ENCODE measurements at regions not wholly inside any gene's neighbourhood (a gene's known extent, or its start where the extent isn't known, plus 50 kb on each side); places are given as distances from the start of the nearest gene placed in this dataset.
"Not testable (repeated sequence)": the region's sequence is repeated elsewhere in the genome, so short reads cannot be mapped to it uniquely, and the experiment has no call there.

GRCh38 chr2:55811048-55811447 lies 112.5 kb downstream of the EFEMP1 start:
- no peak for DNase-seq

GRCh38 chr2:55810622-55811020 lies 113.0 kb downstream of the EFEMP1 start:
- DNase-seq: no peak

GRCh38 chr2:55809875-55810621 lies 113.5 kb downstream of the EFEMP1 start:
- no peak for DNase-seq

GRCh38 chr2:55807900-55808299 lies 114.3 kb upstream of the PNPT1 start:
- no peak for DNase-seq

- DNase-seq: no peak
These were observed 112.0 kb upstream of the PNPT1 start for GRCh38 chr2:55805686-55806085.

GRCh38 chr2:55804535-55804934 lies 110.9 kb upstream of the PNPT1 start:
- no peak for DNase-seq

GRCh38 chr2:55802067-55802466 lies 108.4 kb upstream of the PNPT1 start:
- DNase-seq: no peak

GRCh38 chr2:55801436-55801835 lies 107.8 kb upstream of the PNPT1 start:
- DNase-seq: no peak

- not testable (repeated sequence) for DNase-seq
These were observed 106.0 kb upstream of the PNPT1 start for GRCh38 chr2:55799624-55800023.

- no peak for DNase-seq
These were observed 102.5 kb upstream of the PNPT1 start for GRCh38 chr2:55796121-55796520.

GRCh38 chr2:55793602-55794001 lies 100.0 kb upstream of the PNPT1 start:
- not testable (repeated sequence) for DNase-seq

- no peak for DNase-seq
These were observed 92.6 kb upstream of the PNPT1 start for GRCh38 chr2:55786280-55786679.

GRCh38 chr2:55783751-55784150 lies 90.1 kb upstream of the PNPT1 start:
- not testable (repeated sequence) for DNase-seq

- no peak for DNase-seq
These were observed 89.0 kb upstream of the PNPT1 start for GRCh38 chr2:55782528-55783173.

GRCh38 chr2:55781542-55781941 lies 87.9 kb upstream of the PNPT1 start:
- DNase-seq: no peak

- DNase-seq: no peak
These were observed 87.1 kb upstream of the PNPT1 start for GRCh38 chr2:55780697-55781096.

- DNase-seq: no peak
These were observed 86.1 kb upstream of the PNPT1 start for GRCh38 chr2:55779459-55780421.

- no peak for DNase-seq
These were observed 83.3 kb upstream of the PNPT1 start for GRCh38 chr2:55776966-55777365.

- DNase-seq: no peak
These were observed 82.8 kb upstream of the PNPT1 start for GRCh38 chr2:55776479-55776878.

- no peak for DNase-seq
These were observed 82.2 kb upstream of the PNPT1 start for GRCh38 chr2:55775828-55776227.

GRCh38 chr2:55773651-55774050 lies 80.0 kb upstream of the PNPT1 start:
- not testable (repeated sequence) for DNase-seq

- DNase-seq: no peak
These were observed 78.7 kb upstream of the PNPT1 start for GRCh38 chr2:55772109-55772980.

All from COR-L47 (cell line).